Sigmoid colon (tissue), 6 donors: ENCODE measurements at regions not wholly inside any gene's neighbourhood (a gene's known extent, or its start where the extent isn't known, plus 50 kb on each side); places are given as distances from the start of the nearest gene placed in this dataset.

Experiments used
- DNase-seq: peaks from one replicate; pipeline ENCODE4 v3.0.0-alpha.2; 2019
- H3K27ac ChIP-seq, 4 donors: fragments of 200-600 bp; sonication (generic); one replicate each; pipeline ENCODE4 v1.5.1; 2016 to 2019; ENCODE audit warnings: mild to moderate bottlenecking in 1 of 4
- H3K27me3 ChIP-seq, 3 donors: fragments of 200-600 bp; sonication (generic); one replicate each; pipeline ENCODE4 v1.5.1; 2019; ENCODE audit warnings: mild to moderate bottlenecking in 1 of 3
- H3K36me3 ChIP-seq, 4 donors: fragments of 200-600 bp; sonication (generic); one replicate each; pipeline ENCODE4 v1.5.1; 2016 to 2019
- H3K4me1 ChIP-seq, 4 donors: fragments of 200-600 bp; sonication (generic); one replicate each; pipeline ENCODE4 v1.5.1; 2017 to 2019
- H3K4me3 ChIP-seq, 4 donors: fragments of 200-600 bp; sonication (generic); one replicate each; pipeline ENCODE4 v1.5.1; 2017 to 2019; ENCODE audit warnings: mild to moderate bottlenecking in 2 of 4, moderate library complexity in 1 of 4
- H3K9me3 ChIP-seq, 4 donors: fragments of 200-600 bp in 3 of 4; sonication (generic) in 3 of 4; one replicate each; pipeline versions ENCODE4 v1.5.1 to v1.6.1; 2013 to 2019
- EP300 ChIP-seq, 4 donors: sonication (generic); formaldehyde crosslinking; IDR thresholded peaks; one replicate each; pipeline ENCODE4 v1.6.1; 2017; ENCODE audit warnings: antibody characterized with exemption in 4 of 4
- POLR2A ChIP-seq, 2 donors: fragments of 450-650 bp; IDR thresholded peaks; one replicate each; pipeline ENCODE4 v1.6.1; 2016; ENCODE audit warnings: antibody characterized with exemption in 2 of 2, mild to moderate bottlenecking in 2 of 2, moderate library complexity in 2 of 2
- POLR2AphosphoS5 ChIP-seq, 4 donors: sonication (generic); formaldehyde crosslinking; IDR thresholded peaks; one replicate each; pipeline ENCODE4 v1.6.1; 2017; ENCODE audit warnings: antibody characterized with exemption in 4 of 4
- WGBS, 2 donors: extraction: QIAGEN DNeasy Blood & Tissue Kit; methylation state at CpG; one replicate each; pipeline ENCODE4 v1.1.7; 2013; 5-methylcytosine and 5-hydroxymethylcytosine counted together
- intact Hi-C: fragments of 100-400 bp; cut with DNase I; formaldehyde crosslinking; loops from one replicate; pipeline ENCODE4 v1.15.1; 2023
- TF ChIP-seq, protein P1 (sequence below), 4 experiments: fragments of 450-650 bp in 3 of 4; fragments of 200-600 bp in 1 of 4; IDR thresholded peaks; one replicate each; pipeline ENCODE4 v1.5.1; 2016 to 2019; ENCODE audit warnings: antibody characterized with exemption in 4 of 4, mild to moderate bottlenecking in 3 of 4, moderate library complexity in 2 of 4
- donor health status: healthy with polysubstance abuse.
- donor health status: healthy.

DNA sequence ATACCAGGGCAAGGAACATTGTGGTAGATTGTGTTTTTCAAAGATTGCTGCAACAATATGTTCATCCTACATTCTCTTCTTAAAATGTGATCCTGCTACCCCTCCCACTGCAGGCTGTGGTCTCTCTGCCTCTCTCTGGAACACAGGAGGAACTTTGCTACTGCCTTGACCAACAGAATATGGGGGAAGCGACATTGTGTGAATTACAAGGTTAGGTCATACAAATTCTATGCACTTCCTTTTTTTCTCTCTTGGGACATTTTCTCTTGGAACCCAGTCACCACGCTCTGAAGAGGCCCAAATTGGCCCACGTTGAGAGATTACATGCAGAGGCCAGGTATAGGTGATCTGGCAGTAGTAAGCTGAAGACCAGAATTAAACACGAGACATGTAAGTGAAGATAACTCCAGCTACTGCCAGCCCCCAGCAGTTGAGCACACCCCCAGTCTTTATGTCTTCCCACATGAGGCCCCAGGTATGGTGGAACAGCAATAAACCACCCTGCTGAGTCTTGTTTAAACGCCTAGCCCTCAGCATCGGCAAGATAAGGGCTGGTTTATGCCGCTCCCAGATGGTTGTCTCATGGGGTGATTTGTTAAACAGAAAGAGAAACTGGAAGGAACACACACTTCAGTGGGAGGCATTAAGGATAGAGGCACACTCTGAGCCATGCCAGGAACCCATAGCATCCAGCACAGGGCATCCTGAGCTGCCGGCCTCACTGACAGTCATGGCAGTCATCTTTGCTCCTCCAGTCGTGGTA is 59.9 kb downstream of the FAM43A start:
- TF ChIP-seq EP300 (IDR thresholded peaks at IDR 0.05) (no peak), POLR2AphosphoS5 (IDR thresholded peaks at IDR 0.05) (no peak), POLR2A (IDR thresholded peaks at IDR 0.05) (no peak)
- TF ChIP-seq, protein P1, sequence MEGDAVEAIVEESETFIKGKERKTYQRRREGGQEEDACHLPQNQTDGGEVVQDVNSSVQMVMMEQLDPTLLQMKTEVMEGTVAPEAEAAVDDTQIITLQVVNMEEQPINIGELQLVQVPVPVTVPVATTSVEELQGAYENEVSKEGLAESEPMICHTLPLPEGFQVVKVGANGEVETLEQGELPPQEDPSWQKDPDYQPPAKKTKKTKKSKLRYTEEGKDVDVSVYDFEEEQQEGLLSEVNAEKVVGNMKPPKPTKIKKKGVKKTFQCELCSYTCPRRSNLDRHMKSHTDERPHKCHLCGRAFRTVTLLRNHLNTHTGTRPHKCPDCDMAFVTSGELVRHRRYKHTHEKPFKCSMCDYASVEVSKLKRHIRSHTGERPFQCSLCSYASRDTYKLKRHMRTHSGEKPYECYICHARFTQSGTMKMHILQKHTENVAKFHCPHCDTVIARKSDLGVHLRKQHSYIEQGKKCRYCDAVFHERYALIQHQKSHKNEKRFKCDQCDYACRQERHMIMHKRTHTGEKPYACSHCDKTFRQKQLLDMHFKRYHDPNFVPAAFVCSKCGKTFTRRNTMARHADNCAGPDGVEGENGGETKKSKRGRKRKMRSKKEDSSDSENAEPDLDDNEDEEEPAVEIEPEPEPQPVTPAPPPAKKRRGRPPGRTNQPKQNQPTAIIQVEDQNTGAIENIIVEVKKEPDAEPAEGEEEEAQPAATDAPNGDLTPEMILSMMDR (IDR thresholded peaks at IDR 0.05), result no peak
- WGBS, 2 donors, result 41 to 65% methylated on average over 9 of the region's 9 CpGs
- H3K27ac ChIP-seq, result no peak overlapping the region
- H3K36me3 ChIP-seq, result no peaks in the 10 kb centered on the region
- no peaks in the 10 kb centered on the region for H3K9me3 ChIP-seq
- no peaks in the 10 kb centered on the region for H3K27me3 ChIP-seq
- no peak overlapping the region for H3K4me3 ChIP-seq
- no peak for DNase-seq
- H3K4me1 ChIP-seq, result no peaks in the 10 kb centered on the region
- intact Hi-C loops, result no loop called here

DNA sequence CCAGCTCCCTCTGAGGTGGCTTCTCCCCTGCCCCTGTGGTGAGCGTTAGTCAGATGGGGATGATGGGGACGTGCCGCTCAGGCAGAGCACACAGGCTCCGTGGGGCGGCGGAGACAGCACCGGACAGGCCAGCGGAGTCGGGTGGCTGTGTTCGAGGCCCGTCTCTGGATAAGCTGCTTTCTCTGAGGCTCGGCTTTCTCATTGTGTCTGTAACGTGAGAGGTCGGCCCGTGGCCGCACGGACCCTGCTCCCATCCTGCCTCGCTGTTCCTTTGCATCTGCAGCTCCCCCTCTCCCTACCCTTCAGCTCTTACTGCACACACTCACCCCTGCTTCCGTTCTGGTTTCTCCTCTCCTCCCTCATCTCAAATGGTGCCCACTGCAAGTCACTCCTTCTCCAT is 62.5 kb downstream of the FAM43A start:
- Histone ChIP-seq H3K36me3 (no peaks in the 10 kb centered on the region), H3K4me1 (no peaks in the 10 kb centered on the region), H3K9me3 (no peaks in the 10 kb centered on the region), H3K27me3 (no peaks in the 10 kb centered on the region), H3K27ac (no peak overlapping the region), H3K4me3 (no peak overlapping the region)
- intact Hi-C loops, result no loop called here
- no peak for TF ChIP-seq EP300 (IDR thresholded peaks at IDR 0.05)
- no peak for TF ChIP-seq POLR2AphosphoS5 (IDR thresholded peaks at IDR 0.05)
- TF ChIP-seq, protein P1 (IDR thresholded peaks at IDR 0.05), result no peak
- no peak for TF ChIP-seq POLR2A (IDR thresholded peaks at IDR 0.05)
- DNase-seq, result no peak
- 88 to 93% methylated on average over 19 of the region's 19 CpGs for WGBS, 2 donors

DNA sequence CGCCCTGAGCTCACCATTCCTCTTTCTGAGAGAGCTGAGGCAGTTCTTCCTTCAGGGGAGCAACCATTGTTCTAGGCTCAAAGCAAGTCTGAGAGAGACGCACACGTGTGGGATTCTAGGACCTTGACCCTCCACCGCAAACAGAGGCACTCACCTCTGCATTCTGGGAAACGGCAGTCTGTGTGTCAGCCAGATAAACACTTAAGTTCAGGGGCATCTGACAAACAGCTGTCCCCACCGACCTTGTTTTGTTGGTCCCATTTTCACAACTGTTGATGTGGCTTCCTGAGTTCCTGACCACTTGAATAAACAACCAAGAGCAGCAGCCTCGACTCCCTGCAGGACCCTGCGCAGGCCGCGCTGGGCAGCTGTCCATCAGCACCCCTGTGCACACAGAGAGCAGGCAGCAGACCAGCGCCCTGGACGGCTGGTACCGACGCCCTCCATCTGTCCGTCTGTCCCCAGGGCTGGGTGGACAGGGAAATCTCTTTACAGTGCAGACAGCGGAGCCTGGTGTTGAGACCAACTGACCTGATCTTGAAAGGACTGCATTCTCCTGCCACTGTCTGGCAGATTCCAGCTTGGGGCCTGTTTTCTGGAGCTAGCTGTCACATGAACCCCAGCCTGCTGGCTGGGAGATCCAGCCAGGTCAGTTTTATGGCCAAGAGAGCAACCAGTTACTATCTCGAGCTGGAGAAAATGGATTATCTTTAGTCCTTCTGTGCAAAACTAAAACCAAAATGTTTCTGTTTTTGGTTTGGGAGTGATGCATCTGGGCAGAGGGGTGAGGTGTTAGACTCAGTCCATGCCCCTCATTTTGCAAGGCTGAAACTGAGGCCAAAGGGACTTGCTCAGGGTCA is 64.2 kb downstream of the FAM43A start:
- Histone ChIP-seq H3K27ac (no peak overlapping the region), H3K4me3 (no peak overlapping the region), H3K36me3 (no peaks in the 10 kb centered on the region), H3K9me3 (no peaks in the 10 kb centered on the region), H3K4me1 (no peaks in the 10 kb centered on the region), H3K27me3 (no peaks in the 10 kb centered on the region)
- TF ChIP-seq EP300 (IDR thresholded peaks at IDR 0.05) (no peak), POLR2AphosphoS5 (IDR thresholded peaks at IDR 0.05) (no peak), POLR2A (IDR thresholded peaks at IDR 0.05) (no peak)
- TF ChIP-seq, protein P1 (IDR thresholded peaks at IDR 0.05), result no peak
- no peak for DNase-seq
- WGBS, 2 donors, result 66 to 75% methylated on average over 17 of the region's 17 CpGs
- intact Hi-C loops, result no loop called here

DNA sequence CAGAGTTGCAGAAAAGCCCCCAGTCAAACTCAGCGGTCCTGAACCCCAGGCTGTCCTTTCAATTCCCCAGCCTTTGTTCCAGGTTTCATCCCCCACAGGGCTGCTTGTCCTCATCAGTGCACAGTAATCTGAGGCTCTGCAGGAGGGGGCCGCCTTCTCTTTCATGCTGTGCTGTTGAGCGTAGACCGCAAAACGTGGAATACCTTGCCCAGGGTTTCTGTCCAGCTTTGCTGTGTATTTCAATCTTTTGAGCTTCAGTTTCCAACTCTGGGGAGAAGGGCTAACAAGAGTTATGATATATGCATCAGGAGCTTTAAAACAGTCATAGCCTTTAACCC is 64.8 kb downstream of the FAM43A start:
- no peaks in the 10 kb centered on the region for H3K9me3 ChIP-seq
- H3K4me3 ChIP-seq, result no peak overlapping the region
- H3K27ac ChIP-seq, result no peak overlapping the region
- no peak for DNase-seq
- H3K27me3 ChIP-seq, result no peaks in the 10 kb centered on the region
- no peaks in the 10 kb centered on the region for H3K4me1 ChIP-seq
- no peak for TF ChIP-seq POLR2AphosphoS5 (IDR thresholded peaks at IDR 0.05)
- no peak for TF ChIP-seq EP300 (IDR thresholded peaks at IDR 0.05)
- TF ChIP-seq, protein P1 (IDR thresholded peaks at IDR 0.05), result no peak
- TF ChIP-seq POLR2A (IDR thresholded peaks at IDR 0.05), result no peak
- WGBS, 2 donors, result 85 to 86% methylated on average over 5 of the region's 5 CpGs
- H3K36me3 ChIP-seq, result no peaks in the 10 kb centered on the region
- intact Hi-C loops, result no loop called here
